Mammary epithelial cell (primary cell): ENCODE measurements at regions not wholly inside any gene's neighbourhood (a gene's known extent, or its start where the extent isn't known, plus 50 kb on each side); places are given as distances from the start of the nearest gene placed in this dataset.

ENCODE experiments used
- CTCF ChIP-seq, 2 donors: IDR thresholded peaks in 1 of 2; conservative IDR thresholded peaks in 1 of 2; 2 replicates each; pipeline ENCODE4 v1.5.1; 2011 to 2012; ENCODE audit warnings: inconsistent platforms in 2 of 2, low read length in 2 of 2, mild to moderate bottlenecking in 2 of 2, control low read depth in 1 of 2, low read depth in 1 of 2; ENCODE audit not compliant: insufficient read depth in 1 of 2; ENCODE audit errors: extremely low read depth in 1 of 2
- EZH2 ChIP-seq: IDR thresholded peaks from 2 replicates; pipeline ENCODE4 v1.6.1; 2012; ENCODE audit warnings: low read length, inconsistent platforms, borderline replicate concordance

GRCh38 chr6:115302731-115303130 lies 758.0 kb downstream of the FRK start:
- TF ChIP-seq CTCF (conservative IDR thresholded peaks at IDR 0.05 in 1 of 2, IDR thresholded peaks at IDR 0.05 in 1 of 2; ENCODE audit: extremely low read depth in 1 of 2, insufficient read depth in 1 of 2, low read depth in 1 of 2, low read length in 2 of 2): no peak
- no peak for TF ChIP-seq EZH2
